GM12801 (cell line): ENCODE measurements at regions not wholly inside any gene's neighbourhood (a gene's known extent, or its start where the extent isn't known, plus 50 kb on each side); places are given as distances from the start of the nearest gene placed in this dataset.

ENCODE experiments used
- TF ChIP-seq, protein P1 (sequence below): IDR thresholded peaks from one replicate; pipeline ENCODE4 v1.5.1; 2011; ENCODE audit warnings: control low read depth; ENCODE audit not compliant: insufficient read length; ENCODE audit errors: extremely low read depth

DNA sequence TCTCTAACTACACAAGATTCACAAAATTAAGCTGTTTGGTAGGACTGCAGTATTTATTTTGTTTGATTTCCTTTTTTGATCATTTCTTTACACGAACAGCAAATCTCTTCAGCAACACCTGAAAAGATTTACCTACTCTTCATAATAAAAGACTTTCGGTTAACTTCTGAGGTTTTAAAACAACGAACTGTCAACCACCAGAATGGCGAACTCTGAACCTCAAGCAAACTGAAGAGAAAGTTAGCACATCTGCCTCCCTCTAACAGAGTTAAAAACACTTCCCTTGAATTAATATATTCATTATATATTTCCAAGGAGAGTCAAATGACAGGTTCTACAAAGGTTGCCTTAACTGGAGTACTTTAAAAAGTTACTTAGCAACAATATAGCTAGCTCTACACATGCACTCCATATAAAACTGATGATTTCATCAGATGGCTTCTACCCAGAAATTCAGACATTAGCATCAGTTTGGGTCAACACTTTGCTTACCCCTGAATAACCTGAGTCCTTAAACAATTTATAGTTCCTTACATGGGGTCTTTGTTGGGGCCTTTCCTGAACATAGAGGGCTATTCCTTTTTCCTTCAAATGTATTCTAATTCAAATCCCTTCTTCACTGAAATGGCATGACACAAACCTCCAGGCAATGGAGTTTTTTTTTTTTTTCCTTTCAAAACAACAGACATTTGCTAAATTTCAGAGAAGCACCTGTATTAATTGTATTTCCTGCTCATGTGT is 118.3 kb downstream of the SEM1 start:
- TF ChIP-seq, protein P1, sequence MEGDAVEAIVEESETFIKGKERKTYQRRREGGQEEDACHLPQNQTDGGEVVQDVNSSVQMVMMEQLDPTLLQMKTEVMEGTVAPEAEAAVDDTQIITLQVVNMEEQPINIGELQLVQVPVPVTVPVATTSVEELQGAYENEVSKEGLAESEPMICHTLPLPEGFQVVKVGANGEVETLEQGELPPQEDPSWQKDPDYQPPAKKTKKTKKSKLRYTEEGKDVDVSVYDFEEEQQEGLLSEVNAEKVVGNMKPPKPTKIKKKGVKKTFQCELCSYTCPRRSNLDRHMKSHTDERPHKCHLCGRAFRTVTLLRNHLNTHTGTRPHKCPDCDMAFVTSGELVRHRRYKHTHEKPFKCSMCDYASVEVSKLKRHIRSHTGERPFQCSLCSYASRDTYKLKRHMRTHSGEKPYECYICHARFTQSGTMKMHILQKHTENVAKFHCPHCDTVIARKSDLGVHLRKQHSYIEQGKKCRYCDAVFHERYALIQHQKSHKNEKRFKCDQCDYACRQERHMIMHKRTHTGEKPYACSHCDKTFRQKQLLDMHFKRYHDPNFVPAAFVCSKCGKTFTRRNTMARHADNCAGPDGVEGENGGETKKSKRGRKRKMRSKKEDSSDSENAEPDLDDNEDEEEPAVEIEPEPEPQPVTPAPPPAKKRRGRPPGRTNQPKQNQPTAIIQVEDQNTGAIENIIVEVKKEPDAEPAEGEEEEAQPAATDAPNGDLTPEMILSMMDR: no peak

DNA sequence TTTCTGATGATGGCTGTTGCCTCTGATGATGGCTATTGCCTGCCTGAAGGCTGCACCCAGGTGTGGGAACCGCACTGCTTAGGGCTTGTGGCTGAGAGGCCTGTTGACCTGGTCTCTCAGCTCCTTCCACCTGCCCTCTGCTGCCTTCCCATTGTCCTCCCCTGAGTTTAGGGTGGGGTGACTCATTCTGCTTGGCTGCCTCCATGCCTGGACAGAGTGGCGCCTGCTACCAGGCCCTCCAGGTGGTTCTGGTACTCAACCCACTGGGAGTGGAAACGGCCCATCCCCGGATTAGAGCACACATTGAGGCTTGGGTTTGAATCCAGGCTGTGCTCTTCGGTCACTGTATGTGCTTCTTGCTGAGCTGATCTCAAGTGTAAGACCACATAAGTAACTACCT is 120.6 kb downstream of the SEM1 start:
- TF ChIP-seq, protein P1: no peak

- TF ChIP-seq, protein P1: no peak
Measured at GRCh38 chr7:96579119-96579518, 130.5 kb downstream of the SEM1 start.

GRCh38 chr7:96578606-96579005 is 131.0 kb downstream of the SEM1 start:
- TF ChIP-seq, protein P1: no peak

DNA sequence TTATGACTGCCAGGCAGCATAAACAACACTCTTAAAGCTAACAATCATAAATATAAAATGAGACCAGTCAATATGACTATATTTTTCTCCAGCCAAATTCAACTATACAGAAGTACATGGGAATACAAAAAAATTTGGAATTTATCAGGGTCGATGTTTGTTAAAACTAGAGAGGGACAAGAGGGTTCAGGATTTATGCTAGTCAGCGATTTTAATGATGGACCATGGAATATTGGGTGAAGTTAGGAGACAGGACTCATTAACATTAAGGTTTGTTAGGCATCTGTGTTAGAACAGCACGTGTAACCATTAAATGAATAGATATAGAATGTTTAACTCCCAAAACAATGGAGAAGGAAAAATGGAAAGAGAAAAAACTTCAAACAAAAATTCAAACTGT is 146.2 kb downstream of the SEM1 start:
- TF ChIP-seq, protein P1: no peak

DNA sequence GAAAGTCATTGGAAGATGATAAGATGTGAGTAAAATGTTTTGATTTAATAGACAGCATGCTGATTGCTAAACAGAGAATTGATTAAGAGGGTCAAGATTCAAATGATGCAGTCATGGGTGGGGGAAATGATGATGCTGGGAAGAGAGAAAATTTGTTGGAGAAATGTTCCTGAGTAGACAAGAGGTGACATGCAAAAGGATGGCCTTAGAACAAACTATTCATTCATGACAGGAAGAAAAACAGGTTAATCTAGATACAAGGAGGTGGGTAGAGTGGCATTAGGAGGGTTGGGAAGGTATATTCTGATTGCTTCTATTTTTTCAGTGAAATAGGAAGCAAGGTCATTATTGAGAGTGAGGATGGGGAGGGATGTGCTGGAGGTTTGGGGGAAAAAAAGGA is 146.7 kb downstream of the SEM1 start:
- TF ChIP-seq, protein P1: no peak

DNA sequence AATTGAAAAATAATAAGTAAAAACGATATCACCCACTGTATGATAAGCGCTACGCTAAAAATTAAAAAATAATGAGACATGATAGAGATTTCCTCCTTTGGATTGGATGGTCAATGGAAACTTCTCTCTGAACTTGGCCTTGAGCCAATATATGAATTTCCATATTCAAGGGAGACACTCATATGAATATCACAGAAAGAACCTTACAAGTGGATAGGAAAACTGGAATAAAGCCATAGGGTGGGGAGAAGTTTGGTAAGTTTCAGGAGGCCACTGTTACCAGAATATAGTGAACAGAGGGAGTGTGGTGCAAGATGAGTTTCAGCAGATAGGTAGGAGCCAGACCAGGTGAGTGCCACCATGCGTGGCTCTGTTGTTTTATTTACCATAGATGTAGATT is 147.2 kb downstream of the SEM1 start:
- TF ChIP-seq, protein P1: no peak
